ENCODE measurements at regions not wholly inside any gene's neighbourhood (a gene's known extent, or its start where the extent isn't known, plus 50 kb on each side); places are given as distances from the start of the nearest gene placed in this dataset.

GRCh38 chr2:226548732-226549131 is 250.9 kb downstream of the IRS1 start:
- TF ChIP-seq, protein P1, sequence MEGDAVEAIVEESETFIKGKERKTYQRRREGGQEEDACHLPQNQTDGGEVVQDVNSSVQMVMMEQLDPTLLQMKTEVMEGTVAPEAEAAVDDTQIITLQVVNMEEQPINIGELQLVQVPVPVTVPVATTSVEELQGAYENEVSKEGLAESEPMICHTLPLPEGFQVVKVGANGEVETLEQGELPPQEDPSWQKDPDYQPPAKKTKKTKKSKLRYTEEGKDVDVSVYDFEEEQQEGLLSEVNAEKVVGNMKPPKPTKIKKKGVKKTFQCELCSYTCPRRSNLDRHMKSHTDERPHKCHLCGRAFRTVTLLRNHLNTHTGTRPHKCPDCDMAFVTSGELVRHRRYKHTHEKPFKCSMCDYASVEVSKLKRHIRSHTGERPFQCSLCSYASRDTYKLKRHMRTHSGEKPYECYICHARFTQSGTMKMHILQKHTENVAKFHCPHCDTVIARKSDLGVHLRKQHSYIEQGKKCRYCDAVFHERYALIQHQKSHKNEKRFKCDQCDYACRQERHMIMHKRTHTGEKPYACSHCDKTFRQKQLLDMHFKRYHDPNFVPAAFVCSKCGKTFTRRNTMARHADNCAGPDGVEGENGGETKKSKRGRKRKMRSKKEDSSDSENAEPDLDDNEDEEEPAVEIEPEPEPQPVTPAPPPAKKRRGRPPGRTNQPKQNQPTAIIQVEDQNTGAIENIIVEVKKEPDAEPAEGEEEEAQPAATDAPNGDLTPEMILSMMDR (IDR thresholded peaks at IDR 0.05), result no peak
- no peak for TF ChIP-seq POLR2A (IDR thresholded peaks at IDR 0.05)
